AG09319 (cell line): ENCODE measurements at regions not wholly inside any gene's neighbourhood (a gene's known extent, or its start where the extent isn't known, plus 50 kb on each side); places are given as distances from the start of the nearest gene placed in this dataset.
A peak's percentile ranks its signal among the peaks of the same experiment; 100 is the strongest.

ENCODE experiments used
- DNase-seq: peaks from one replicate; pipeline ENCODE4 v3.0.0-alpha.2; 2010; ENCODE audit warnings: low read depth; ENCODE audit errors: extremely low read depth
- CTCF ChIP-seq: IDR thresholded peaks from 2 replicates; pipeline ENCODE4 v1.5.1; 2011; ENCODE audit warnings: low read depth, mild to moderate bottlenecking, inconsistent platforms, low read length, moderate library complexity

- DNase-seq: no peak
- TF ChIP-seq CTCF: no peak
Measured at GRCh38 chr6:74550821-74551220, 655.0 kb downstream of the COL12A1 start.

GRCh38 chr6:74549746-74550145 lies 656.1 kb downstream of the COL12A1 start:
- TF ChIP-seq CTCF: no peak
- no peak for DNase-seq

- TF ChIP-seq CTCF: no peak
- DNase-seq: peak; percentile 61
Measured at GRCh38 chr6:74534465-74535211, 671.2 kb downstream of the COL12A1 start.

GRCh38 chr6:74519163-74519562 lies 686.7 kb downstream of the COL12A1 start:
- DNase-seq: no peak
- no peak for TF ChIP-seq CTCF

GRCh38 chr6:74518035-74518434 lies 687.8 kb downstream of the COL12A1 start:
- no peak for DNase-seq
- no peak for TF ChIP-seq CTCF

- no peak for TF ChIP-seq CTCF
- no peak for DNase-seq
Measured at GRCh38 chr6:74510878-74511277, 695.0 kb downstream of the COL12A1 start.

- TF ChIP-seq CTCF: no peak
- DNase-seq: no peak
Measured at GRCh38 chr6:74507649-74508048, 698.2 kb downstream of the COL12A1 start.
